ENCODE measurements at regions not wholly inside any gene's neighbourhood (a gene's known extent, or its start where the extent isn't known, plus 50 kb on each side); places are given as distances from the start of the nearest gene placed in this dataset.

GRCh38 chr4:179755322-179755721, 2313.1 kb upstream of the AGA start:
- DNase-seq, result no peak

- no peak for DNase-seq
These were observed 2315.4 kb upstream of the AGA start for GRCh38 chr4:179757641-179758040.

GRCh38 chr4:179762840-179763239, 2320.6 kb upstream of the AGA start:
- no peak for DNase-seq

- DNase-seq, result no peak
These were observed 2324.7 kb upstream of the AGA start for GRCh38 chr4:179766938-179767337.

GRCh38 chr4:179768996-179769395, 2326.8 kb upstream of the AGA start:
- no peak for DNase-seq

GRCh38 chr4:179797738-179798137, 2355.5 kb upstream of the AGA start:
- no peak for DNase-seq

GRCh38 chr4:179803857-179804256, 2361.6 kb upstream of the AGA start:
- no peak for DNase-seq

- peak; percentile 6 for DNase-seq
These were observed 2362.2 kb upstream of the AGA start for GRCh38 chr4:179804440-179804839.

- no peak for DNase-seq
These were observed 2375.1 kb upstream of the AGA start for GRCh38 chr4:179817317-179817716.

GRCh38 chr4:179823342-179823741, 2381.1 kb upstream of the AGA start:
- DNase-seq, result no peak

- no peak for DNase-seq
These were observed 2389.0 kb upstream of the AGA start for GRCh38 chr4:179831274-179831673.

- no peak for DNase-seq
These were observed 2394.2 kb upstream of the AGA start for GRCh38 chr4:179836179-179837075.

GRCh38 chr4:179843370-179843769, 2399.8 kb upstream of the TENM3 start:
- DNase-seq, result no peak

GRCh38 chr4:179855469-179855868, 2387.7 kb upstream of the TENM3 start:
- no peak for DNase-seq

GRCh38 chr4:179858221-179858620, 2385.0 kb upstream of the TENM3 start:
- DNase-seq, result no peak

- DNase-seq, result peak; percentile 0
These were observed 2375.8 kb upstream of the TENM3 start for GRCh38 chr4:179867300-179867878.

GRCh38 chr4:179871726-179872125, 2371.5 kb upstream of the TENM3 start:
- no peak for DNase-seq

- no peak for DNase-seq
These were observed 2370.4 kb upstream of the TENM3 start for GRCh38 chr4:179872755-179873154.

- DNase-seq, result no peak
These were observed 2362.4 kb upstream of the TENM3 start for GRCh38 chr4:179880756-179881155.

GRCh38 chr4:179894066-179894778, 2349.0 kb upstream of the TENM3 start:
- no peak for DNase-seq

GRCh38 chr4:179919587-179919986, 2323.6 kb upstream of the TENM3 start:
- DNase-seq, result no peak

- DNase-seq, result no peak
These were observed 2315.7 kb upstream of the TENM3 start for GRCh38 chr4:179927473-179927872.

- DNase-seq, result no peak
These were observed 2301.3 kb upstream of the TENM3 start for GRCh38 chr4:179941911-179942310.

GRCh38 chr4:179976777-179977176, 2266.4 kb upstream of the TENM3 start:
- DNase-seq, result no peak
